Stomach (tissue), 4 donors: ENCODE measurements at regions not wholly inside any gene's neighbourhood (a gene's known extent, or its start where the extent isn't known, plus 50 kb on each side); places are given as distances from the start of the nearest gene placed in this dataset.

Source experiments
- EP300 ChIP-seq: sonication (generic); formaldehyde crosslinking; IDR thresholded peaks from one replicate; pipeline ENCODE4 v1.6.1; 2017; ENCODE audit warnings: antibody characterized with exemption
- TF ChIP-seq, protein P1 (sequence below), 7 experiments: fragments of 450-650 bp in 4 of 7; fragments of 200-600 bp in 3 of 7; sonication (generic) in 3 of 7; IDR thresholded peaks; one replicate each; pipeline ENCODE4 v1.5.1; 2016 to 2019; ENCODE audit warnings: antibody characterized with exemption in 7 of 7, control low read depth in 2 of 7, mild to moderate bottlenecking in 1 of 7

DNA sequence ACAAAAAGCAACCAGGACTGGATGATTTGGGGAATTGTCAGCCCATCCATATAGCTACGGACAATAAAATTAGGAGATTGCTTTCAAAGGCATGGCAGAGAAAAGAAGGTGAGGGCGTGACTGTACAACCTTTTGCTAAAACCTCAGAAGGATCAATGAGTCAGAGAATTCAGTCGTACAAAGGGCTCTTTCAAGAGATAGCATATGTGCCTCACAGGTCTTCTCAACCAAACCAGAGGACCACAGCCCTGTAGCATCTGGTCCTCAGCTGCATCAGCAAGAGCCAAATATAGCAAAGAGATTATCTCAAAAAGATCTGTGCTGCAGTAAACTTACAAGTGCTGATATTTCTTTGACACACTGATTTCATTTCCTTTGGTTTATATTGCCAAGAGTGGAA lies 149.9 kb upstream of the RAB6C start:
- TF ChIP-seq, protein P1, sequence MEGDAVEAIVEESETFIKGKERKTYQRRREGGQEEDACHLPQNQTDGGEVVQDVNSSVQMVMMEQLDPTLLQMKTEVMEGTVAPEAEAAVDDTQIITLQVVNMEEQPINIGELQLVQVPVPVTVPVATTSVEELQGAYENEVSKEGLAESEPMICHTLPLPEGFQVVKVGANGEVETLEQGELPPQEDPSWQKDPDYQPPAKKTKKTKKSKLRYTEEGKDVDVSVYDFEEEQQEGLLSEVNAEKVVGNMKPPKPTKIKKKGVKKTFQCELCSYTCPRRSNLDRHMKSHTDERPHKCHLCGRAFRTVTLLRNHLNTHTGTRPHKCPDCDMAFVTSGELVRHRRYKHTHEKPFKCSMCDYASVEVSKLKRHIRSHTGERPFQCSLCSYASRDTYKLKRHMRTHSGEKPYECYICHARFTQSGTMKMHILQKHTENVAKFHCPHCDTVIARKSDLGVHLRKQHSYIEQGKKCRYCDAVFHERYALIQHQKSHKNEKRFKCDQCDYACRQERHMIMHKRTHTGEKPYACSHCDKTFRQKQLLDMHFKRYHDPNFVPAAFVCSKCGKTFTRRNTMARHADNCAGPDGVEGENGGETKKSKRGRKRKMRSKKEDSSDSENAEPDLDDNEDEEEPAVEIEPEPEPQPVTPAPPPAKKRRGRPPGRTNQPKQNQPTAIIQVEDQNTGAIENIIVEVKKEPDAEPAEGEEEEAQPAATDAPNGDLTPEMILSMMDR (IDR thresholded peaks at IDR 0.05): no peak
- no peak for TF ChIP-seq EP300
